ENCODE measurements at regions not wholly inside any gene's neighbourhood (a gene's known extent, or its start where the extent isn't known, plus 50 kb on each side); places are given as distances from the start of the nearest gene placed in this dataset.

DNA sequence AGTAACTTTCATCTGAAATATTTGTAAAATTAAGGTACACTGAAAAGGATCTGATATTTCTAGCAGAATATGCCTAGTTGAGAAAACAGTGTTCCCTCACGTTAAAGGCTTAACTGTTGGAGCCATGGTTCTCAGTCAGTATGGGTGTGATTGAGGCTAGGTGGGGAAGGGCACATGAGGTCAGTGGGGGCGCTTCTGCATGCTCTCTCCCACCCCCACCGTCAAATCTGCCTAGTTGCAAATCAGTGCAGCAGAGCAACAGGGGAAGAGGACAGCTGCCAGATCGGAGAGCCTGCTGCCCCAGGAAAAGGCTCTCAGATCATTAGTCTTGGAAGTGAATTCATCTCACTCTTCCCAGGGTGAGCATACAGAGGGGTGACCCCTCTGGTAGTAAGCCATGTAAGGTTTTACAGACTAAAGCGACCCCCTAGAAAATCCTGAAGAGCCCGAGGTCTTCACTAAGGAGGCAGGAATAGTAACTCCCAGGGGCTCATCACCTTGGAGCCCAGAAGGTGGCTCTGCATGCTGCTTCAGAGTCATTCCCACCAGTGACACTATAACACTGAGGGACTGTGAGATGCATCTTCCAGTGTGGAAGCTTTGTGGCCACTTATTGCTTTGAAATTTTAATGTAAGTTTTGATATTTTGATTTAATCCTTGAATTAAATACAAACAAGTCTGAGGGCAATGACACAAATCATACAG is 83.1 kb upstream of the BARHL2 start:
- 24% methylated on average over 6 of the region's 6 CpGs for WGBS
- no peak overlapping the region for H3K27ac ChIP-seq (ENCODE audit: low read length)
- H3K9me3 ChIP-seq (ENCODE audit: control insufficient read depth, low read length): no peaks in the 10 kb centered on the region
- intact Hi-C loops (cut with DNase I): no loop called here
- H3K27me3 ChIP-seq (ENCODE audit: control insufficient read depth, insufficient read depth): no peaks in the 10 kb centered on the region
- no peak overlapping the region for H3K4me3 ChIP-seq (ENCODE audit: low read length)
- DNase-seq (no peak), ATAC-seq (no peak)
- no peaks in the 10 kb centered on the region for H3K4me1 ChIP-seq (ENCODE audit: control insufficient read depth, insufficient read depth, low read length)

DNA sequence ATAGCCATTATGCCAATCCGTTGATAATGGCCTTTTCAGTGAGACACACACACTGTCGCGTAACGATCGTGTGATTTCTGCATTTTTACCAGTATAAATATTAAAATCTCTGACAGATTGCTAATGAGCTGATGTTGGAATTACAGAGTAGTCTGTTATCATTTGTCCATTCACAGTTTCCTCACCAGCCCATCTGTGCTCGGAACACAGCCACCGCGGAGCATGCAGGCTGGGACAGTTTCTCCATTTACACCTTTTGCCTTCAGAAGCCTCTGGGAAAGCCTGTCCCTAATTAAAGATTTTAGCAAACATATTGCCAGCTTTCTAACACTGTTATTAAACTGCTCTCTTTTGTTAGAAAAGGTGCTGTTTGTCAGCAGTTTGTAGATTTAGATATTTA is 82.2 kb upstream of the BARHL2 start:
- ATAC-seq (no peak), DNase-seq (no peak)
- no peaks in the 10 kb centered on the region for H3K27me3 ChIP-seq (ENCODE audit: control insufficient read depth, insufficient read depth)
- no peak overlapping the region for H3K4me3 ChIP-seq (ENCODE audit: low read length)
- H3K27ac ChIP-seq (ENCODE audit: low read length): no peak overlapping the region
- no peaks in the 10 kb centered on the region for H3K9me3 ChIP-seq (ENCODE audit: control insufficient read depth, low read length)
- intact Hi-C loops (cut with DNase I): no loop called here
- WGBS: 79% methylated on average over 8 of the region's 8 CpGs
- H3K4me1 ChIP-seq (ENCODE audit: control insufficient read depth, insufficient read depth, low read length): no peaks in the 10 kb centered on the region

DNA sequence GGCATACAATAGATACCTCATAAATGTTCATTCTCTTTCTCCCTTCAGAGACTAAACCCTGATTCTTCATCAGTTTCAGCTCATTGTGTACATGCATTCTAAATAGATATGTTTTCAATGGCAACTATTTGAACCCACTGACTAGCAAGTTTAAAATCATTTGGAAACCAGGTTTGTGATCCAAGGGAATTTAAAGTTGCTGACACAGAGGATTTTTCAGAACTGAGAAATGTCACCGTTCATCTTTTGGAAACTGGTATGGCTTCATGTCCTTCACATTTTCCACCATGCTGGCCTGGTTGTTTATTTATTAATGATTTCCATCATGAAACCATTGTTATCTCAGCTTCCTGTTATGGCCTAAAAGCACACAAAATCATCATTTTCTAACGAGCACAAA is 81.8 kb upstream of the BARHL2 start:
- ATAC-seq (no peak), DNase-seq (no peak)
- Histone ChIP-seq H3K9me3 (ENCODE audit: control insufficient read depth, low read length) (no peaks in the 10 kb centered on the region), H3K4me3 (ENCODE audit: low read length) (no peak overlapping the region), H3K27ac (ENCODE audit: low read length) (no peak overlapping the region), H3K27me3 (ENCODE audit: control insufficient read depth, insufficient read depth) (no peaks in the 10 kb centered on the region), H3K4me1 (ENCODE audit: control insufficient read depth, insufficient read depth, low read length) (no peaks in the 10 kb centered on the region)
- intact Hi-C loops (cut with DNase I): no loop called here
- 59% methylated on average over 2 of the region's 2 CpGs for WGBS

DNA sequence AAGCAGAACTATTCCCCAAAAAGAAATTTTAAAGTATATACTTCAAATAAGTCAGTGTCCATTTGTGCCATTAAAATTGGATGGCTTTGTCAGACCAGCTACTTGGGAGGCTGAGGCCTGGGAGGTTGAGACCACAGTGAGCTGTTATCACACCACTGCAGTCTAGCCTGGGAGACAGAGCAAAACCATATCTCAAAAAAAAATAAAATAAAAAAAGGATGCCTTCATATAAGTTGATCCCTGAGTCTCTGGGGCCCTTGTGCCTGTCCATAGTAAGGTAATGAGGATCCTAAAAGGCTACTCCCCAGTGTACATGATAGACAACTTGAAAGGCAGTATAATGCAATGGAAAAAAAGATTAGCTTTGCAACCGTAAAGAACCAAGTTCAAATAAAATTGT is 81.2 kb upstream of the BARHL2 start:
- no peak overlapping the region for H3K4me3 ChIP-seq (ENCODE audit: low read length)
- intact Hi-C loops (cut with DNase I): no loop called here
- no peaks in the 10 kb centered on the region for H3K9me3 ChIP-seq (ENCODE audit: control insufficient read depth, low read length)
- no peak for DNase-seq
- WGBS: 79% methylated on average over 1 of the region's 1 CpG
- no peaks in the 10 kb centered on the region for H3K4me1 ChIP-seq (ENCODE audit: control insufficient read depth, insufficient read depth, low read length)
- ATAC-seq: no peak
- H3K27me3 ChIP-seq (ENCODE audit: control insufficient read depth, insufficient read depth): no peaks in the 10 kb centered on the region
- no peak overlapping the region for H3K27ac ChIP-seq (ENCODE audit: low read length)

DNA sequence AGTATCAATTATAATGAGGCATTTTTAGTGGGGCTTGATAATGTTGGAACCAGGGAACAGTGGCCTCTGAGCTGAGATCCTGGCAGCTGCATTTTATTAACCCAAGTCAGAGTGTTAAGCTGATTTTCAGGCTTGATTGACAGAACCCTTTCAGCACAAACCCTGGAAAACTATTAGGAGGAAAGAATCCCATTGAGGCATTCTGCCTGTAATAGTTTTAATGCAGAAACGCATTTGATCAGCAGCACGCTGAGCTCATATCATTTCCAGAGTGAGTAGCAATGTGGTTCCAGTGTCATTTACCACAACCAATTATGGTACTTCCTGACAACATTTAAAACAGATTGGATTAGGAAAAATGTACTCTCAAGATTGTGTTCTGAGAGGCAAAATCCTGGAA is 78.3 kb upstream of the BARHL2 start:
- no peaks in the 10 kb centered on the region for H3K9me3 ChIP-seq (ENCODE audit: control insufficient read depth, low read length)
- no peak for ATAC-seq
- H3K4me3 ChIP-seq (ENCODE audit: low read length): no peak overlapping the region
- H3K27me3 ChIP-seq (ENCODE audit: control insufficient read depth, insufficient read depth): no peaks in the 10 kb centered on the region
- H3K4me1 ChIP-seq (ENCODE audit: control insufficient read depth, insufficient read depth, low read length): no peaks in the 10 kb centered on the region
- no peak for DNase-seq
- 43% methylated on average over 2 of the region's 2 CpGs for WGBS
- intact Hi-C loops (cut with DNase I): no loop called here
- H3K27ac ChIP-seq (ENCODE audit: low read length): no peak overlapping the region

DNA sequence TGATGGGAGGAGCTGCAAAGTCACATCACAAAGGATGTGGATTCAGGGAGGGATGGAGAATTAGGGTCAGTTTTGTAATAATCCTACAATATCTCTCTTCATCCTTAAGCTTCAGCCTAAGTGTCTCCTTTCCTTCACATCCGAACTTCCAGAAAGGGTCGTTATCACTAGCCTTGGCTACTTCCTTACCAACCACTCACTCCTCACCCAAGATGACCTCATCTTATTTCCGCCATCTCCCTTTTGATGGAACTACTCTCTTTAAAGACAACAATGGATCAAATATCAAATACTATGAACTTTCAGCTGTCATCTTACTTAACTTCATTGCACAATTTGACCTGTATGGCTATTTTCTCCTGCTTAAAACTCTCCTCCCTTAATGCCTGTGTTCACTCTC is 69.6 kb upstream of the BARHL2 start:
- Histone ChIP-seq H3K4me1 (ENCODE audit: control insufficient read depth, insufficient read depth, low read length) (no peaks in the 10 kb centered on the region), H3K4me3 (ENCODE audit: low read length) (no peak overlapping the region), H3K27me3 (ENCODE audit: control insufficient read depth, insufficient read depth) (no peaks in the 10 kb centered on the region), H3K27ac (ENCODE audit: low read length) (no peak overlapping the region), H3K9me3 (ENCODE audit: control insufficient read depth, low read length) (no peaks in the 10 kb centered on the region)
- ATAC-seq: no peak
- DNase-seq: no peak
- intact Hi-C loops (cut with DNase I): no loop called here
- 74% methylated on average over 3 of the region's 3 CpGs for whole genome bisulfite sequencing

DNA sequence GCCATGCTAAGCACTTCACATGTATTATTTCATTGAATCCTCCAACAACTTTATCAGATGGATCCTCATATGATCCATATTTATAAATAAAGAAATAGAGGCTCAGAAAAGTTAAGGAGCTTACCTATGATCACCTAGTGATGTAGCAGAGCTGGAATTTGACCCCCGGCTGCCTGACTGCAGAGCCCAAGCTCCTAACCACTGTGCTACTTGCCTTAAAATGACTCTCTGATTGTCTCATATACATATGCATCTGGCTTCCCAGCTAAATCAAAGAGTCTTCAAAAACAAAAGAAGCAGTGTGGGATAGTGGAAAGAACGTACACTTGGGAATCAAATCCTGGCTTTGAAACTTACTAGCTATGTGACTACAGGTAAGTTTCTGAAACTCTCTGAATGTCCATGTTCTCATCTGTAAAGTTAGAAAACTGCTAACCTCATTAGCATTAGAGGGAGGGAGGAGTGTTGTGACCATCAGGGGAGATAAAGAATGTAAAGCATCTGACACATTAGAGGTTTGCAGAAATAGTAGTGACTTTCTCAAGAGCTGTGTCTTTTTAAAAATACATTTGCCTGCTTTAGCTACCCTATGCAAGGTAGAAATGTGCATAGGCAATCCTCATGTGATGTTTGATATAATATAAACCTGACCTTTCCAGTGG is 67.2 kb upstream of the BARHL2 start:
- intact Hi-C loops (cut with DNase I): no loop called here
- Histone ChIP-seq H3K4me3 (ENCODE audit: low read length) (no peak overlapping the region), H3K4me1 (ENCODE audit: control insufficient read depth, insufficient read depth, low read length) (no peaks in the 10 kb centered on the region), H3K9me3 (ENCODE audit: control insufficient read depth, low read length) (no peaks in the 10 kb centered on the region), H3K27me3 (ENCODE audit: control insufficient read depth, insufficient read depth) (no peaks in the 10 kb centered on the region), H3K27ac (ENCODE audit: low read length) (no peak overlapping the region)
- 61% methylated on average over 2 of the region's 2 CpGs for WGBS
- ATAC-seq (no peak), DNase-seq (no peak)

DNA sequence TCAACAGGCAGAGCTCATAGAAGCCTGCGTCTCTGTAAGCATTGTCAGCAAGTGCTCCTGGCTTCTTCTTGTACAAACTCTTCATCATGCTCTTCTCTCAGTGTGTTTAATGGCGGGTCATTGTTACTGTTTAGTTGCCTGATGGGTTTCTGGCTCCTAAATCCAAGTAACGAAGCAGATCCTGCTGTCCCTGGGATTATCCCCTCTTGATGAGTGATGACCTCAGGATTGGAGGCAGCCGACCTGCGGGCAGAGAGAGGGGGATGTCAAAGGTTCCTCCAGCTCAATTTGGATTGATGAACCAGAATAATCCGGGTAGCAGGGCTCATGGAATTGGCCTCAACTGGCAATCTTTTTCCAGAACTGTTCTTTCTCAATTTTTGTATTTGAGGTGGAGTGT is 66.1 kb upstream of the BARHL2 start:
- H3K9me3 ChIP-seq (ENCODE audit: control insufficient read depth, low read length): no peaks in the 10 kb centered on the region
- ATAC-seq: no peak
- 73% methylated on average over 6 of the region's 6 CpGs for WGBS
- no peak overlapping the region for H3K4me3 ChIP-seq (ENCODE audit: low read length)
- no peak for DNase-seq
- no peaks in the 10 kb centered on the region for H3K27me3 ChIP-seq (ENCODE audit: control insufficient read depth, insufficient read depth)
- no peak overlapping the region for H3K27ac ChIP-seq (ENCODE audit: low read length)
- no peaks in the 10 kb centered on the region for H3K4me1 ChIP-seq (ENCODE audit: control insufficient read depth, insufficient read depth, low read length)
- intact Hi-C loops (cut with DNase I): no loop called here

DNA sequence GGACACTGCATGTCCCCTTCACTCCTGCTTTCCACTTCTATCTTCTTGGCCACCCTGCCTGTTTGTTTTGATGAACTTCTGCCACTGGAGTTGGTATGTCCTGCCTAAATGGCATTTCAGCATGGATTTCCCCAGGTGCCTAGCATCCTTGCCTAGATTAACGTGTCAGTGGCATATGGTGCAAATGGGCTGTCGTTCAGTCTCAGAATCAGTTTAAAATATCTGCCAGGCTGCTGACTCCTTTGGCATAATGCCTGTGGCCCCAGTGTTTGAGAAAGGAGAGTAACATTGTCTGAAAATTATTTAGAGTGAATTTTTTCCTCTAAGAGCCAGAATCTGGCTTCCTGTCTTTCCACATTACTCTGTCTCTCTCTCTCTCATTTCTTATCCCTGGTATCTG is 64.9 kb upstream of the BARHL2 start:
- Histone ChIP-seq H3K27me3 (ENCODE audit: control insufficient read depth, insufficient read depth) (no peaks in the 10 kb centered on the region), H3K4me3 (ENCODE audit: low read length) (no peak overlapping the region), H3K27ac (ENCODE audit: low read length) (no peak overlapping the region), H3K4me1 (ENCODE audit: control insufficient read depth, insufficient read depth, low read length) (no peaks in the 10 kb centered on the region), H3K9me3 (ENCODE audit: control insufficient read depth, low read length) (no peaks in the 10 kb centered on the region)
- WGBS: 52% methylated on average over 2 of the region's 2 CpGs
- ATAC-seq (no peak), DNase-seq (no peak)
- intact Hi-C loops (cut with DNase I): no loop called here

DNA sequence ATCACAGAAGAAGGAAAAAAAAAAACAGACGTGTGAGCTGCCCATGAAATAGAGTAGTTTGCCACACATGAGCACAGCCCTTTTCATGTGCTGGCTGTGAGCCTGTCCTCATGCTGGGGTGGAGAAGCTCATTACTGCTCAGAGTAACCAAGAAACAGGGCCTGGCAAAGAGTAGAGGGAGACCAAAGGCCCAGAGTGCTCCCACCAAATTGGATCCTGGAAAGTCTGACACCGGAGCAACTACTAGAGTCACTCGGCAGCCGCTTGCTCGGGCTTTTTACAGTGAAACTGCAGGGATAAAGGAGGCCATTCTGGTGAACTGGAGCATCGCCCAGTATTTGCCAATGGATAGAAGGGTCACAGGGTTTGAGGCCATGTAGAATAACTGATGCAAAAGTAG is 64.4 kb upstream of the BARHL2 start:
- Histone ChIP-seq H3K27me3 (ENCODE audit: control insufficient read depth, insufficient read depth) (no peaks in the 10 kb centered on the region), H3K4me1 (ENCODE audit: control insufficient read depth, insufficient read depth, low read length) (no peaks in the 10 kb centered on the region), H3K4me3 (ENCODE audit: low read length) (no peak overlapping the region), H3K27ac (ENCODE audit: low read length) (no peak overlapping the region), H3K9me3 (ENCODE audit: control insufficient read depth, low read length) (no peaks in the 10 kb centered on the region)
- ATAC-seq: no peak
- intact Hi-C loops (cut with DNase I): no loop called here
- no peak for DNase-seq
- 50% methylated on average over 6 of the region's 6 CpGs for WGBS

DNA sequence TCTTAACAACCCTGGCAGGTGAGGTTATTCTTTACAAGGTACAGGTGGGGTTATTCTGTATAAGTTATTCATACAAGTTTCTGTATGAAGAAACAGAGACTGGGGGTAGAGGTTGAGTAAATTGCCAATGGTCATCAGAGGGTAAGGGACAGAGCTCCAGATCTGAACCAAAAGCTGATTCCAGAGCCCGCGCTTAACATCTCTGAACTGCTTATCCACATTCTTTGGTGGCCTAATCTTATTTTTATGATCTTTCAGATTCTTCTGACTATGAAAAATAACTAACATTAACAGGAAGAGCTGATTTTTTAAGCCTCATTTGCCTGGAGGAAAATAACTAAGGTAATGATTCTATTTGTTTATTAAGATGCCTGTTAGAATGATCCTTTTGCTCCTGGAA is 63.9 kb upstream of the BARHL2 start:
- WGBS: 97% methylated on average over 2 of the region's 2 CpGs
- Histone ChIP-seq H3K27me3 (ENCODE audit: control insufficient read depth, insufficient read depth) (no peaks in the 10 kb centered on the region), H3K4me1 (ENCODE audit: control insufficient read depth, insufficient read depth, low read length) (no peaks in the 10 kb centered on the region), H3K9me3 (ENCODE audit: control insufficient read depth, low read length) (no peaks in the 10 kb centered on the region), H3K27ac (ENCODE audit: low read length) (no peak overlapping the region), H3K4me3 (ENCODE audit: low read length) (no peak overlapping the region)
- DNase-seq (no peak), ATAC-seq (no peak)
- intact Hi-C loops (cut with DNase I): no loop called here

DNA sequence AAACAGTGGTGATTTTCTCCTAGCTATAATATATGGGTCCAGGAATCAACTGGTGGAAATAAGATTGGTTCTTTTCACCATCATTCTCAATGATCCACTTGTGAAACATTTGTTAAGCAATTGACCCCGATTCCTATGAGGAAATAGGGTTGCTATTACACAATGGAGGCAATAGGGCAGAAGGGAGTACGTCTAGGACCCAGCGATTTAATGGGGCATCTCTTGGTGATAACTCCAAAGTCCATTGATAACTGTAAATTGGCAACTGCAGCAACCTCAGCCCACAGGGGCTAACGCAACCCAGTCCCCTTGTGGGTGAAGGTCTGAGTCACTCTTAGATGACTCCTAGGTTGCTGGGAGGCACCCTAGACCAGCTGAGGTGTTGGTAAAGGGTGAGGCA is 62.5 kb upstream of the BARHL2 start:
- intact Hi-C loops (cut with DNase I): no loop called here
- Histone ChIP-seq H3K4me3 (ENCODE audit: low read length) (no peak overlapping the region), H3K9me3 (ENCODE audit: control insufficient read depth, low read length) (no peaks in the 10 kb centered on the region), H3K4me1 (ENCODE audit: control insufficient read depth, insufficient read depth, low read length) (no peaks in the 10 kb centered on the region), H3K27ac (ENCODE audit: low read length) (no peak overlapping the region), H3K27me3 (ENCODE audit: control insufficient read depth, insufficient read depth) (no peaks in the 10 kb centered on the region)
- ATAC-seq (no peak), DNase-seq (no peak)
- 81% methylated on average over 4 of the region's 4 CpGs for WGBS

Measured in right cardiac atrium (tissue), 5 donors.